A673 (cell line): ENCODE measurements at regions not wholly inside any gene's neighbourhood (a gene's known extent, or its start where the extent isn't known, plus 50 kb on each side); places are given as distances from the start of the nearest gene placed in this dataset.
"Not testable (repeated sequence)": the region's sequence is repeated elsewhere in the genome, so short reads cannot be mapped to it uniquely, and the experiment has no call there.

Experiments used
- BruUV-seq: library from RNA; stranded (reverse); fragments of 400-500 nt; replicated peaks from 2 replicates; lab custom pipeline; 2021; lab: Mats Ljungman, UMichigan
- CTCF ChIA-PET: fragments of 300-600 bp; sonication (Branson Sonifier 250); formaldehyde crosslinking; loops from one replicate; lab custom pipeline; 2022; ENCODE audit warnings: antibody characterized with exemption; lab: Charles Lee
- POLR2A ChIA-PET: fragments of 300-600 bp; sonication (Branson Sonifier 250); formaldehyde crosslinking; loops from one replicate; lab custom pipeline; 2022; ENCODE audit warnings: antibody characterized with exemption; ENCODE audit not compliant: low non-redundant PET; lab: Charles Lee
- DNase-seq: peaks from one replicate; pipeline ENCODE4 v3.0.0-alpha.2; 2015; ENCODE audit warnings: low spot score
- H3K27ac ChIP-seq: fragments of 200-600 bp; sonication (generic); 2 replicates; pipeline ENCODE4 v1.5.1; 2016; ENCODE audit warnings: mixed run types, low read depth, mild to moderate bottlenecking, mixed read lengths, antibody characterized with exemption, low read length; ENCODE audit not compliant: poor library complexity, severe bottlenecking
- H3K27me3 ChIP-seq: fragments of 200-600 bp; sonication (generic); replicated peaks from 2 replicates; pipeline ENCODE4 v1.6.1; 2017; ENCODE audit warnings: mixed run types, low read depth, mild to moderate bottlenecking, mixed read lengths, antibody characterized with exemption, low read length; ENCODE audit not compliant: insufficient read depth, poor library complexity
- H3K36me3 ChIP-seq: fragments of 200-600 bp; sonication (generic); 2 replicates; pipeline ENCODE4 v1.6.1; 2016; ENCODE audit warnings: mixed run types, mild to moderate bottlenecking, mixed read lengths, antibody characterized with exemption, low read length; ENCODE audit not compliant: insufficient read depth, poor library complexity, severe bottlenecking
- H3K4me1 ChIP-seq: fragments of 200-600 bp; sonication (generic); 2 replicates; pipeline ENCODE4 v1.6.1; 2017; ENCODE audit warnings: mixed run types, mild to moderate bottlenecking, mixed read lengths, antibody characterized with exemption, low read length; ENCODE audit not compliant: insufficient read depth, poor library complexity, severe bottlenecking
- H3K4me3 ChIP-seq: fragments of 200-600 bp; sonication (generic); 2 replicates; pipeline ENCODE4 v1.5.1; 2016; ENCODE audit warnings: low read depth, mixed run types, mild to moderate bottlenecking, mixed read lengths, low read length; ENCODE audit not compliant: poor library complexity, severe bottlenecking
- H3K9me3 ChIP-seq: fragments of 200-600 bp; sonication (generic); 2 replicates; pipeline ENCODE4 v1.6.1; 2016; ENCODE audit warnings: mixed run types, low read depth, mild to moderate bottlenecking, mixed read lengths, antibody characterized with exemption, low read length; ENCODE audit not compliant: poor library complexity, severe bottlenecking
- intact Hi-C: fragments of 100-400 bp; cut with micrococcal nuclease; formaldehyde crosslinking; loops from one replicate; pipeline ENCODE4 v1.10.0; 2022; ENCODE audit not compliant: unreplicated experiment

- DNase-seq, POLR2A ChIA-PET, H3K27me3 ChIP-seq, BruUV-seq, intact Hi-C loops, H3K36me3 ChIP-seq, H3K9me3 ChIP-seq, H3K4me3 ChIP-seq, CTCF ChIA-PET, H3K4me1 ChIP-seq, H3K27ac ChIP-seq: not testable (repeated sequence)
Measured at GRCh38 chr21:9572782-9573181, 948.6 kb upstream of the TPTE start.

- POLR2A ChIA-PET, H3K27me3 ChIP-seq, H3K9me3 ChIP-seq, H3K27ac ChIP-seq, CTCF ChIA-PET, H3K4me3 ChIP-seq, intact Hi-C loops, H3K4me1 ChIP-seq, H3K36me3 ChIP-seq, BruUV-seq, DNase-seq: not testable (repeated sequence)
Measured at GRCh38 chr21:9573528-9573927, 947.9 kb upstream of the TPTE start.

GRCh38 chr21:9579275-9579674, 942.1 kb upstream of the TPTE start:
- H3K4me1 ChIP-seq, H3K36me3 ChIP-seq, intact Hi-C loops, H3K4me3 ChIP-seq, H3K27me3 ChIP-seq, CTCF ChIA-PET, H3K27ac ChIP-seq, POLR2A ChIA-PET, H3K9me3 ChIP-seq, DNase-seq, BruUV-seq: not testable (repeated sequence)

GRCh38 chr21:9587941-9588340, 933.4 kb upstream of the TPTE start:
- not testable (repeated sequence) for BruUV-seq

GRCh38 chr21:9592591-9592990, 928.8 kb upstream of the TPTE start:
- CTCF ChIA-PET, H3K36me3 ChIP-seq, DNase-seq: not testable (repeated sequence)

More at GRCh38 chr21:9587941-9588340, 933.4 kb upstream of the TPTE start:
- H3K4me3 ChIP-seq, H3K27me3 ChIP-seq, DNase-seq, H3K9me3 ChIP-seq, H3K4me1 ChIP-seq, intact Hi-C loops, CTCF ChIA-PET, H3K36me3 ChIP-seq, H3K27ac ChIP-seq, POLR2A ChIA-PET: not testable (repeated sequence)

GRCh38 chr21:9593646-9594045, 927.7 kb upstream of the TPTE start:
- H3K9me3 ChIP-seq, BruUV-seq, H3K4me1 ChIP-seq, intact Hi-C loops, H3K27me3 ChIP-seq, POLR2A ChIA-PET, CTCF ChIA-PET, DNase-seq, H3K4me3 ChIP-seq, H3K27ac ChIP-seq, H3K36me3 ChIP-seq: not testable (repeated sequence)

More at GRCh38 chr21:9592591-9592990, 928.8 kb upstream of the TPTE start:
- intact Hi-C loops, BruUV-seq, H3K9me3 ChIP-seq, H3K27ac ChIP-seq, H3K4me3 ChIP-seq, H3K27me3 ChIP-seq, POLR2A ChIA-PET, H3K4me1 ChIP-seq: not testable (repeated sequence)

- H3K27ac ChIP-seq, CTCF ChIA-PET, H3K9me3 ChIP-seq, intact Hi-C loops, BruUV-seq, H3K36me3 ChIP-seq, H3K4me1 ChIP-seq, H3K27me3 ChIP-seq, POLR2A ChIA-PET, DNase-seq, H3K4me3 ChIP-seq: not testable (repeated sequence)
Measured at GRCh38 chr21:9614011-9614410, 907.4 kb upstream of the TPTE start.

- H3K27me3 ChIP-seq, CTCF ChIA-PET: not testable (repeated sequence)
Measured at GRCh38 chr21:9621121-9621793, 900.1 kb upstream of the TPTE start.

More at GRCh38 chr21:9621121-9621793, 900.1 kb upstream of the TPTE start:
- H3K9me3 ChIP-seq, BruUV-seq, H3K4me3 ChIP-seq, intact Hi-C loops, H3K36me3 ChIP-seq, DNase-seq, H3K27ac ChIP-seq, H3K4me1 ChIP-seq: not testable (repeated sequence)
- POLR2A ChIA-PET = interaction anchor here (0.7 kb wide), 1 partner anchor 75 kb away, joined by 6 read pairs; no protein-coding TSS in a partner anchor
